ENCODE measurements at regions not wholly inside any gene's neighbourhood (a gene's known extent, or its start where the extent isn't known, plus 50 kb on each side); places are given as distances from the start of the nearest gene placed in this dataset.
"Not testable (repeated sequence)": the region's sequence is repeated elsewhere in the genome, so short reads cannot be mapped to it uniquely, and the experiment has no call there.

DNA sequence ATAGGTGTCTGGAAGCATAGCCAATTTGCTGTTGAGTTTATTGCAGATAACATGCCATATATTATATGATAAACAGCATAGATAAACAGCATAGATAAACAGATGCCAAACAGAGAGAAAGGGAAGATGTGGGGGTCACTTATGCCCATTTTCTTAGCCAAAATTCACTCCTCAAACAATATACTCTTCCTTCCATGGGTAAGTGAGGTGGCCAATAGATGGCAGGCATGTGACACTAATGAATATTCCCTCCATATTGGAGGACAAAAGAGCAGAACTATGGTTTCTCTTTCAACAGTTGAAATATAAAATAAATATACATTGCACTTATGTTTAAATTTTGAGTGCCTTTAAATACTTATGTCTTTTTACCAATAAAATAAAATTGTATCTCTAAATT, 1212.8 kb downstream of the REEP3 start:
- DNase-seq (ENCODE audit: low spot score), result no peak

DNA sequence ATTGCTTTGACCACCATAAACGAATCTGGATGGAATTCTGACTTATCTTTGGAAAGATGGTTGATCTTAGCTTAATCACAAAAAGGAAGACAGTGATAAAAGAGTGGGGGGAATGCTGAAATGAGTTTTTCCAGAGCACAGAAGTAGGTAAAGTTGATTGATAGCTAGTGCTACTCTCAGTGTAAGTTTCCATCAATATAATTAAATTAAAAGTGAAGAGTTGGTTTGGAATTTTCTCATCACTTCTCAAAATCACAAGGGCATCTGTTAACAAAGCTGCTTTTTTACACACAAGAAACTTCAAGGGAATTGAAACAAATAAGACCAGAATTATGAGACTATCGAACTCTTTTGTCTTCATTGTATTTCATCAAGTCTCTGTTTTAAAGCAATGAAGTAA, 1217.3 kb downstream of the REEP3 start:
- DNase-seq (ENCODE audit: low spot score), result no peak

GRCh38 chr10:64745565-64745964, 1224.4 kb downstream of the REEP3 start:
- no peak for DNase-seq (ENCODE audit: low spot score)

- no peak for DNase-seq (ENCODE audit: low spot score)
These were observed 1229.5 kb downstream of the REEP3 start for GRCh38 chr10:64750672-64751071.

- no peak for DNase-seq (ENCODE audit: low spot score)
These were observed 1232.3 kb downstream of the REEP3 start for GRCh38 chr10:64753516-64753915.

DNA sequence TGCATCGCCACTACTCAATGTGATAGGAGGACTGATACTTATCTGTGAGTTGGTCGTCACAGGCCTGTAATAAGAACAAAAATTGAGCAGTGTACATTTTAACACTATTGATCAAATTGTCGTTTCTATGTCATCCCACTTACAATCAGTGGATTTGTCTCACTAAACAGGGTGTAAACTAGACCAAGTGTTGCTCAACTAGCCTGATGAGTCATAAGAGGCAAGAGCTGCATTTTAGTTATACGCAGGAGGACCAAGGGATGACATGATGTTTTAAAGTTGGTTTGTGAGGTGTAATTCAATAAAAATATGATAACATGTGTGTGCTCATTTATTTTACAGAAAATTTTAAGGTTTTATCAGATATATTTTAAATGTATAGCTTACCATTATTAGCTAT, 1239.2 kb downstream of the REEP3 start:
- DNase-seq (ENCODE audit: low spot score), result no peak

DNA sequence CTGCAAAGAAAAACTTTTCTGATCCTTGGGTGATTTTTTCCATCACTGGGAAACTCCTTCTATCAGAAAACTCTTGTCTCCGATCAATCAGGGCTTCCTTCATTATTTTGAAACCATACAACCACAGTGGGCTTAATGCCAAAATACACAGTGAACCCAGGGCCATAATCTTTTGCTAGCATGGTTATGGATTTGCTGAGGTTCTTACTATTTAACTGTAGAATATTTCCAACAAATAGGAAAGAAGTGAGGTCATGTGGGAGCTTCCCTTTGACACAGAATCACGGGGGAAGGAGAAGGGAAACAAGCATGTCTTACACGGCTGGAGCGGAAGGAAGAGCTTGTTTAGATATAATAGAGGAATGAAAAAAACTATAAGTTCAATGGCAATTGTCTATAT, 1241.7 kb downstream of the REEP3 start:
- DNase-seq (ENCODE audit: low spot score), result no peak

GRCh38 chr10:64765498-64765897, 1244.3 kb downstream of the REEP3 start:
- DNase-seq (ENCODE audit: low spot score), result no peak

- no peak for DNase-seq (ENCODE audit: low spot score)
These were observed 1250.3 kb downstream of the REEP3 start for GRCh38 chr10:64771253-64772050.

DNA sequence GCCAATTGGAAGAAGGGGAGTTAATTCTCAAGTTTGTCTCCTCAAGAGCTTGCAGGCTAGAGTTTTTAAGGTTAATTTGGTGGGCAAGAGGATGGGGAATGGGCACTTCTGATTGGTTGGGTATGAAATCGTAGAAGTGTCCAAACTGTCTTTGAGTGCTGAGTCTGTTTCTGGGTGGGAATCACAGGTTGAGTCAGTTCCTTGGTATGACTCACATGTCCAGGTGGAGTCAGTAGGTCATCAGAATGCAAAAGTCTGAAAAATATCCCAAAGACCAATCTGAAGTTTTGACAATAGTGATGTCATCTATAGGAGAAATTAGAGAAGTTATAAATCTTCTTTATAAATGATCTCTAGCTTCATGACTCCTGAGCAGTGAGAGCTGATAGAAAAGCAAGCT, 1252.2 kb downstream of the REEP3 start:
- no peak for DNase-seq (ENCODE audit: low spot score)

DNA sequence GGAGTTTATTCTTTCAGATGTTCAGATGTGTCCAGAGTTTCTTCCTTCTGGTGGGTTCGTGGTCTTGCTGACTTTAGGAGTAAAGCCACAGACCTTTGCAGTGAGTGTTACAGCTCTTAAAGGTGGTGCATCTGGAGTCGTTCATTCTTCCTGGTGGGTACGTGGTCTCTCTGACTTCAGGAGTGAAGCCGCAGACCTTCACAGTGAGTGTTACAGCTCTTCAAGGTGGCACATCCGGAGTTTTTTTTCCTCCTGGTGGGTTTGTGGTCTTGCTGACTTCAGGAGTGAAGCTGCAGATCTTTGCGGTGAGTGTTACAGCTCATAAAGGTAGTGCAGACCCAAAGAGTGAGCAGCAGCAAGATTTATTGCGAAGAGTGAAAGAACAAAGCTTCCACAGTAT, 1263.2 kb downstream of the REEP3 start:
- not testable (repeated sequence) for DNase-seq (ENCODE audit: low spot score)

- DNase-seq (ENCODE audit: low spot score), result no peak
These were observed 1264.6 kb downstream of the REEP3 start for GRCh38 chr10:64785816-64786215.

- DNase-seq (ENCODE audit: low spot score), result no peak
These were observed 1265.8 kb downstream of the REEP3 start for GRCh38 chr10:64786989-64787388.

GRCh38 chr10:64795847-64796246, 1274.6 kb downstream of the REEP3 start:
- DNase-seq (ENCODE audit: low spot score), result no peak

- DNase-seq (ENCODE audit: low spot score), result no peak
These were observed 1277.1 kb downstream of the REEP3 start for GRCh38 chr10:64798297-64798696.

DNA sequence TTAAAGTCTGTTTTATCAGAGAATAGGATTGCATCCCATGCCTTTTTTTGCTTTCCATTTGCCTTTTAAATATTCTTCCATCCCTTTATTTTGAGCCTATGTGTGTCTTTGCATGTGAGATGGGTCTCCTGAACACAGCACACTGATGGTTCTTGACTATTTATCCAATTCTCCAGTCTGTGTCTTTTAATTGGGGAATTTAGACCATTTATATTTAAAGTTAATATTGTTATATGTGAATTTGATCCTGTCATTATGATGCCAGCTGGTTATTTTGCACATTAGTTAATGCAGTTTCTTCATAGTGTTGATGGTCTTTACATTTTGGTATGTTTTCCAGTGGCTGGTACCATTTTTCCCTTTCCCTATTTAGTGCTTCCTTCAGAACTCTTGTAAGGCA, 1287.0 kb downstream of the REEP3 start:
- not testable (repeated sequence) for DNase-seq (ENCODE audit: low spot score)

DNA sequence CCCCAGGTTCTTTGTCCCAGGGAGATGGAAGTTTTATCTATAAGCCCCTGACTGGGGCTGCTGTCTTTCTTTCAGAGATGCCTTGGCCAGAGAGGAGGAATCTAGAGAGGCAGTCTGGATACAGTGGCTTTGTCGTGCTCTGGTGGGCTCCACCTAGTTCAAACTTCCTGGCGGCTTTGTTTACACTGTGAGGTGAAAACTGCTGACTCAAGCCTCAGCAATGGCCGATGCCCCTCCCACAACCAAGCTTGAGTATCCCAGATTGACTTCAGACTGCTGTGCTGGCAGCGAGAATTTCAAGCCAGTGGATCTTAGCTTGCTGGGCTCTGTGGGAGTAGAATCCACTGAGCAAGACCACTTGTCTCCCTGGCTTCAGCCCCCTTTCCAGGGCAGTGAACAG, 1288.8 kb downstream of the REEP3 start:
- not testable (repeated sequence) for DNase-seq (ENCODE audit: low spot score)

- no peak for DNase-seq (ENCODE audit: low spot score)
These were observed 1292.2 kb downstream of the REEP3 start for GRCh38 chr10:64813391-64813790.

DNA sequence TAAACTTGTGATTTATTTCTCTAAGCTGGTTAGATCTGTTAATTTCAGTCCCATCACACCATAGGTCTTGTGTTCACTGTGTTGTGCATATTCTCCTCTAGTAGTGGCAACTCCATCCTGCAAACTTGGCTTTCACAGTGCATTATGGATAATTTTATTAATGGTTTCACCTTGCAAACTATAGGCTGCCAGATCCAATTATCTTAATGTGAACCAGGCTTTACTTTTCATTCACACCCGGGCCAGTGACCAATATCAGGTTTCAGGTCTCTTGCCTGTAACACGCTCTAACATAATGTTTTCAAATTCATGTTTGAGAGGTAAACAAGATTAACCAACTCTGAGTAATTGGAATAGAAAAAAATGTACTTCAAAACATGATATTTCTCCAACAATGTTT, 1293.0 kb downstream of the REEP3 start:
- no peak for DNase-seq (ENCODE audit: low spot score)

DNA sequence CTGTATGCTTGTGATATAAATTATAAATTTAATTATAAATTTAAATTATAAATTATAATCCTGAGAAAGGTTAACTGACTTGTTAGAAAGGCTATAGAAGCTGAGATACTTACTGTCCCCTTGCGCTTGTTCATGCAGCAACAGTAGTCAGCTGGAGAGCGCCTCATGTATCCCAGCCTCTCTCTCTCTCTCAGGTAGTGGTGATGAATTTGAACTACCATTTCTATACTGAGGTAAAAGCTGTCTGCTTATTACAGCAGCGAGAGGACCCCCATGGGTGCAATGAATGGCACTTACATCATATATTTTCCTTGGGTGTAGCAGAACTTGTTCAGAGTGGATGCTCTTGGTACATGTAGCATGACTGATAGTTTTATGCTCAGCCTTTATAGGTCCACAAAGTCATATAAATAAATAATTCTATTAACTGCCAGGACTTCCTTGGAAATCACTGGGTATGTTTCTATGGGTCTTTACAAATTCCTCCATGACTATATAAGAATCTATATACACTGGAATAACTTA, 1308.7 kb downstream of the REEP3 start:
- DNase-seq (ENCODE audit: low spot score), result no peak

DNA sequence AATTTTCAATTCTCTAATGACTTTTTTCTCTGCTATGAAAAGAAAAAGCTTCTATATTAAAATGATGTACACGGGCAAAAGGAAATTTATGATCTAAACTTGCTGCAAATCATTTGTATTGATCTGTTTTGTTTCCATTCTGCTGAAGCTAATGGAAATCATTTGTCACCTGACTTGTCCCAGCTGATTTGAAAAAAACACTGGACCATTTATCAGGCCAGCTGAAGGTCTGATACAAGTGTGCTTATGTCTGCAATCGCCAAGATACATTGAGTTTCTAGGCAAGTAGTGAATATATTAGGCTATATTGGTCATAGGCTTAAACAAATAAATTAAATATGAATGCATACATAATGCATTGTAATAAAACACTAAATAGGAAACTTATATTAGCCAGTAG, 1309.7 kb downstream of the REEP3 start:
- no peak for DNase-seq (ENCODE audit: low spot score)

DNA sequence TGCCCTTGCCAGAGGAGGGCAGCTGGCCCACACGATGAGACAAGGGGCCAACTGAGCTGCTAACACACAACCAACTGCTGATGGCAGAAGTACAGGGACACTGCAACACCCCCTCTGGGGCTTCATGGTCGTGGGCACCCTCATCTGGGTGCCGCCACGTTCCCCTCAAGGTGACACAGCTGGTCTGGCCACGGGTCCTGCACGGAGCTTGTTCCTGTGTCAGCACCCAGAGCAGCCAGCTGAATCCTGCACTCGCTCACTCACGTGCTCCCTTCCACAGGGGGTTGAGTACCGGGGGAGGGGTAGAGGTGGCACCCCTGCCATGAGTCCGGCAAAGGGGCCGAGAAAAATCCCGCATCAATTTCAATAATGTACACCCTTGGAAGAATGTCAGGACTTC, 1319.1 kb downstream of the REEP3 start:
- no peak for DNase-seq (ENCODE audit: low spot score)

DNA sequence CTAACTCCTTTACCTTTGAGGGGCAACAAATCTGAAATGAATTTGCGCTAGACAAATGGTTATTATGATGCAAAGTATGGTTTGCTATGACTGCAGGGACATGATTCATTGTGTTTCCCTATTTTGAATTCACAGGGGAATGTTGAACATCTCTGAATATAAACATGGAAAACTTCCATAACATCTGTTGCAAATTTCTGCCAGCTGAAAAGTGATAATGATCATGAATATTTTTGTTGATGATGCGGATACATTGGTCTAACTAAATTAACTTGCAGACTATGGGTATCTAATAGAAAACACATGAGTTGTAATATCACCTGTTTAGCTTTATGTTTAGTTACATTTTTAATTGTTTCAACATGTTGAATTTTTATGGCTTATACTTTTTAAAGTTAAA, 1325.5 kb downstream of the REEP3 start:
- DNase-seq (ENCODE audit: low spot score), result no peak

GRCh38 chr10:64855941-64856340, 1334.7 kb downstream of the REEP3 start:
- no peak for DNase-seq (ENCODE audit: low spot score)
